HG03097 (cell line): ENCODE measurements at regions not wholly inside any gene's neighbourhood (a gene's known extent, or its start where the extent isn't known, plus 50 kb on each side); places are given as distances from the start of the nearest gene placed in this dataset.

Source experiments
- ATAC-seq: cut with Tn5 transposase; IDR thresholded peaks from one replicate; pipeline ENCODE4 v1.9.1; 2021; ENCODE audit not compliant: unreplicated experiment, low FRiP score

DNA sequence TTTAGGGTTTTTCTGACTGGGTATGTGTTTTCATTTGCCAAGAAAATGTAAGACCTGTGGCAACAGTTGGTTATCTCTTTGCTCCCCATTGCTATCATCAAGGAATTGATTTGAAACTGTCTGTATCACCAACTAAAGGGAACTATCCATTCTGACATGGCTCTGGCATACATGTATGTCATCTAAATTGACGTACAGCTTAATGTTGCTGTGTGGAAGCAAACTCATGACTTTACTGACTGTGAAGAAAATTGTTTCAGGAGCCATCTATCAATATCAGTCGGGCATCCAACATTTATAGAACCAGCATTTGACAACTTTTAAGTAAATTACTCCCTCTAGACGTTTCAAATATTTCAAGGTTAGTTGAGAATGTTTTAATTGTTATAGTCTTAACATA is 555.8 kb upstream of the EPHA7 start:
- ATAC-seq = no peak

DNA sequence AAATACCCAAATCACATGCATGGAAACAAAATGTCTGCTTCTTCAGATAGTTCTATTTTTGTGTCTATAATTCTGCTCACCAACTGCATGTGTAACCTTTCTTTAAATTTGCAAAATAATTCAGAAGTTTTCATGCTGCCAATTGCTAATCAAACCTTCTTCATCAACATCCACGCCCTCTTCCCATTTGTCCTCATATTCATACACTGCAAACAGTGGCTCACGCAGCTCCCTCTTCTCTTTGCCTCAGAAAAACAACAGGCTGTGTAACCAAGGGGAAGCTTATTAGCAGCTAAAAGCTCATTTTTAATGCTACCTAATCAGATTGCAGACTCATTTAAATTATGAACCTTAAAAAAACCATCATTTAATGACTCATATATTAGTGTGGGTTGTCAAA is 555.0 kb upstream of the EPHA7 start:
- no peak for ATAC-seq

DNA sequence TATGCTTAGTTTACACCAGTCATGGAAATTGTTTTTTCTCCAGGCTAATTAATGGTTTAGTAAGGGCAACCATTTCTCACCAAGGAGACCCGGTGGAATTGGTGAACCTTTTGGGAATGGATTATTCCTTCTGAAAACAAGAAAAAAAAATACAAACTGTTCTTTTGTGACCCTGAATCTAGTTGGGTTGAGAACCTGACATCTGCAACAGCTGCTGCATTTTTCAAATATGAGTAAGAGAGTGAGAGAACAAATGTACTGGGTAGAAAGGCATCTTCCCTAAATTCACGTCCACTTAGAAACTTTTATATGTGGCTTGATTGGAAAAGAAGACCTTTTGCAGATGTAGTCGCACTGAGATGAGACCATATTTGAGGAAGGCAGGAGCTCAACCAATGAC is 553.4 kb upstream of the EPHA7 start:
- no peak for ATAC-seq

DNA sequence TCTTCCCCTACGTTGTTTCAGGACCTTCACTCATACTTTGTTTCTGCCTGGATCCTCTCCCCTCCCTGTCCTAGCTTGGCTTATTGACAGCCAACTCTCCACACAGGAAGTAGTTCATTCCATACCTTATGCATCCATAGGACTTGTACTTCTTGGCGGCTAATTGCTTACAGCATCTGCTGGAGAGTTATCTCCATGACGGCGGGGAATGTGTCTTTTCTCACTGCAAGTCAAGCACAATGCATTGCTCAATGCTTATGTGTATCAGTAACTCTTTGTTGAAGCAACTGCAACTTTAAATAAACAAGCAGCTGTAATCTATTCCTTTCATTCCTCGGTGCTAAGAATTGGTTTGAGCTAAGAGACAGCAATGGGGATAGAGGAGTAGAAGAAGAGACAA is 551.3 kb upstream of the EPHA7 start:
- no peak for ATAC-seq

DNA sequence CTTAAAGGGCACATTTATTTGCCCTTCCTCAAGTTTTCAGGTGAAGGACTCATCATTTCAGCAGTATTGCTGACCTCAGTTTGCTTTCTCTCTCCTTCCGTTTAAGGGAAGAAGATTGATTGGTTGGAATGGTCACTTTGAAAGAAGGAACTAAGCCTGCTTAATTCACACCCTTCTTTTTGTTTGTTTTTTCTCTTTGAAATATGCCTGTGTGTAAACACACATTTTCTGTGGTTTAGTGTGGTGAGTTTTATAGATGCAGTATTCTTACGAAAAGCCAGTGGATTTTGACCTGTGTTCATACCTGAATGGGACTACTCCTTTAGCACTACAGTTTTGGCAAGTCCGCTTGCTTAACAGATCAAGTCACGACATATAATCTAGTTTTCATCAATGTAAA is 548.8 kb upstream of the EPHA7 start:
- ATAC-seq = no peak

DNA sequence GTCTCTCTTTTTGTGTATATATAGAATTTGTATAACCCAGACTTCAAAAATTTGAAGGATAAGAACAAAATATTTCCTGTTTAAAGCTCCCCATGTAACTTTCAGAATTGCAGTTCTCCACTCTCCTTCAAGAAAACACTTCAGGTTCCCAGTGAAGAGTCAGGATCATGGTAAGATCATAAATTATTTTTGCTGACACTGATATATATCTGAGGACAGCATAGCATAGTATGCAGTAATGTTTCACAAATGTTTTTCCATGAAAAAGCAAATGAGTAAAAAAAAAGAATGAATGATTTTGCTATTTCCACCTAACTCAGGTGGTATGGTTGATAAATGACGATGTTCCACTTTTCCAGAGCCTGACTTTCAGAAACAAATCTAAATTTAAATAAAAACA is 545.6 kb upstream of the EPHA7 start:
- ATAC-seq = no peak

DNA sequence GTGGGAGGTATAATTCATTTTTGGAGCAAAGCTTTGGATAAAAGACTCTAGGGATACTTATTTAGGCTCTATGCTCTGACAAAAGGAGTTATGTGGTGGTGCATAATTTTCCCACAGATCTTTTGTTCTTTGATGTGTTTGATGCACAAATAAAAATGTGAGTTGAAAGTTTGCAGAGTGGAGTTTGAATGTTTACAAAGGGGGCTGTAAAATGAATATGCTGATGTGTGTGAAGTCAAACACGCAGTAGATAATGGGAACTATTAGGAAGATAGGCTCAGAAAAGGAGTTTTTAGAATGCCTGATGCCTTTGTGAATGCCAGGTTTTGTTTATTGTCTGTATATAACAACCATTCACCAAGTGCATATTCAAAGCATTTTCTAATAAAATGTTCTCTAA is 545.0 kb upstream of the EPHA7 start:
- ATAC-seq = no peak

DNA sequence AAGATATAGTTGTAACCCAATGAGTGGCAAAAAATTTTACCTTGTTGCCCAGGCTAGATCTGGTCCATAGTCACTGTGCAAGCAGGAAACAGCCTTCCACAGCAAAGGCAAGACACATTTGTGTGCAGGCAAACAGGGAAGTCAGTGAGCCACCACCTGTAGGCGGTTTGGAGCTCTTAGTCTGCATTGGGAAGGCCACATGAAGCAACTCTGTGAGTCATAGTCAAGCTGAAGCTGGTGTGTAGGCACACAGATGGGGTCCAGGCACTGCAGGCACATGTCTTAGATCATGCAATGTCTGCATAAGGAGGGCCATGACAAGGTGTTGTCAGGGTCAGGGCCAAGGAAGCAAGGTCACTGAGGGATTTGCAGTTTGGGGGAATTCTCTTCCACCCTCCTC is 543.2 kb upstream of the EPHA7 start:
- no peak for ATAC-seq

DNA sequence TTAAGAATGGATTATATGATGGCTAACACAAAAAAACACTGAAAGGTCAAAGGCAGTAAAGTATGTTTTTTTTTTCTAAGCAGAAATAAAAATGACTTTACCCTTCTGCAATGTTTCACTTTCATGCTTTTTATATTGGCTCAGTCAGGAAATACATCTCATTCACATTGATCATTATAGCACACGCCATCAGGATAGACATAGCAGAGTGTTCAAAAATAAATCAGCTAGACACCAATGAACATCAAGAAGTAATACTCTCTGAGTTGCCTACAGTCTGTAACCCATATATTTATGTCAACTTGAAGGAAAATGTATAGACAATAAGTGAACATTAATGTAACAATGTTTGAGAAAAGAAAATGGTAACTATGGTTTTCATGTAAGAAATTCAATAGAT is 535.2 kb upstream of the EPHA7 start:
- ATAC-seq = no peak

DNA sequence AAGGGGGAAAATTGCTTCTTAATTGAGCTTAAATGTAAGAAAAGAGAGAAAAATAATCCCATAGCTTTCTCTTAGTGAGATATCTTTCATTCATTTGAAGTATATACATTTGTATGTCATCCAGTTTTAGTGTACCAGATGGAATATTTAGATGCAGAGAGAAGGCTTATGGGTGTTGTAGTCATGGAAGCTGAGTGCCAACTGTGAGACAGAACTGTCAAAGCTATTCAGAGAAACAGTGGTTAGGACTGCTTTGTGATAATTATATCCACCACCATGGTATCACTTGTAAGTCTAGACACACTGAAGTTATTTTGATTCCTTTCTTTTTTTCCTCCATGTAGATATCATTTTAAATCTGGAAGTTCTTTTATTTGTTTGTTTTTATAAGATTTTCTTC is 524.3 kb upstream of the EPHA7 start:
- no peak for ATAC-seq

DNA sequence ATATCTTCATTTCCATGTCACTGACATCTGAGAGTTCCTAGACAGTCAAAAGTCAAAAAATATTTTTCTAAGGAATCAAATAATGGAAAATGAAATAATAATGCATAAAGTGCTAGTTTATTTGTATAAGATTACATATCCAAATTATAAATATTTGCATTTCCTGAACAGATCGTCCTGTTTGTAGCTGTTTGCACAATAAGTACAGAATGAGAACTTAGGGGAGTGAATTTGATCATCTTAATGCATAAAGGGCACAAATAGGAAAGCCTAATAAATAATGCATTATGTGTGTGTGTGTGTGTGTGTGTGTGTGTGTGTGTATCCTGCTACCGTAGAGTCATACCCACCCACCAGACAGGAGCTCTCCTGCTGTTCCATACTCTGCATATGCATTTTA is 521.0 kb upstream of the EPHA7 start:
- no peak for ATAC-seq

DNA sequence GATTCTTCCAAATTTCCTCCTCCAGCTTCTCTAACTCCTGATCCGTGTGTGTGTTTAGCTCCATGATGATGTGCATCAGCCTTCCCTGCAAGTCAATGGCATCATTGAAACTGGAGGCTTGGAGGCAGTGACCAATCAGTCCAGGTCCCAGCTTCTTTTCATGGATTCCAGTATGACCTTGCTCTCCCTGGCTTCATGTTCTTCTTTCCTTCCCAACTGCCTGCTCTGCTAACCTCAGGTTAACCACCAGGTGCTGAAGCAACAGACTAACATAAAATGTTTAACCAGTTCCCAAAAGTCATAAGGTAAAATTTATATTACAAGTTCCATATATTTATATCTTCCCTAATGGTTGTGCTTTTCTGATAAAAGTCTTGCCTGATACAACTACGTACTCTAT is 512.8 kb upstream of the EPHA7 start:
- ATAC-seq = no peak

DNA sequence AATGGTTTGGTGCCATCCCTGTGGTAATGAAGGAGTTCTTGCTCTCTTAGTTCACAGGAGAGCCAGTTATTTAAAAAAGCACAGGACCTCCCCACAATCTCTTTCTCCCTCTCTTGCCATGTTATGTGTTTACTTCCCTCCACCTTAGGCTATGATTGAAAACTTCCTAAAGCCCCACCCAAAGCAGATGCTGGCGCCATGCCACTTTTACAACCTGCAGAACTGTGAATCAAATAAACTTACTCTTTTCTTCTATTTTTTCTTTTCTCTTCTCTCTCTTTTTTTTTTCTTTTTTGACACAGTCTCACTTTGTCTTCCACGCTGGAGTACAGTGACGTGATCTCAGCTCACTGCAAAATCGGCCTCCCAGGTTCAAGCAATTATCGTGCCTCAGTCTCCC is 508.4 kb upstream of the EPHA7 start:
- ATAC-seq = no peak

DNA sequence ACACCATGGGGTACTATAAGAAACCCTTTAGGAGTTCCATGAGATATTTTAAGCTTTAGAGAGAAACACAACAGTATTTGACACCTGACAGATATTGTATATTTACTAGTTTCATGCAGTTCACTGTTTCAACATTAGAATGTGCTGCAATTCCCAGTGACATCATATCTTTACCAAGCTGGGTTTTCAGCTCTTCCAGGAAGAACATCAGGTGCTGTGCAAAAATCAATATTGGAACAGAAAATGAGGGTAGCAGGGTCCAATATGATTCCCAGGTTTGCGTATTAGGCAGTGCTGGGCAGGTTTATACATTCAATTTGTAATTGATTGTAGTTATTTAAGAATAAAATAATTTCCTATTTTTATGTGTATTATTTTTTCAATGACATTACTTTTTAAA is 500.0 kb upstream of the EPHA7 start:
- no peak for ATAC-seq

DNA sequence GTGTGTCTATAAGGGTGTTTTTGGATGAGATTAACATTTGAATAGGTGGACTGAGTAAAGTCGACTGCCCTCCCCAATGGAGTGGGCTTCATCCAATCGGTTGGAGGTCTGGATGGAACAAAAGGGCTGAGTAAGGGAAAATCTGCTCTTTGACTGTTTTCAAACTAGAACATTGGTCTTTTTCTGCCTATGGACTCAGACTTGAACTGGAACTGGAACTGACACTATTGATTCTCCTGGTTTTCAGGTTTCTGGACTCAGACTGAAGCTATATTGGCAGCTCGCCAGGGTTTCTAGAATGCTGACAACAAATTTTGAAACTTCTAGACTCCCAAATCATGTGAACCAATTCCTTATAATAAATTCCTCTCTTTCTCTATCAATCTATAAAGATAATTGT is 498.9 kb upstream of the EPHA7 start:
- ATAC-seq = no peak

DNA sequence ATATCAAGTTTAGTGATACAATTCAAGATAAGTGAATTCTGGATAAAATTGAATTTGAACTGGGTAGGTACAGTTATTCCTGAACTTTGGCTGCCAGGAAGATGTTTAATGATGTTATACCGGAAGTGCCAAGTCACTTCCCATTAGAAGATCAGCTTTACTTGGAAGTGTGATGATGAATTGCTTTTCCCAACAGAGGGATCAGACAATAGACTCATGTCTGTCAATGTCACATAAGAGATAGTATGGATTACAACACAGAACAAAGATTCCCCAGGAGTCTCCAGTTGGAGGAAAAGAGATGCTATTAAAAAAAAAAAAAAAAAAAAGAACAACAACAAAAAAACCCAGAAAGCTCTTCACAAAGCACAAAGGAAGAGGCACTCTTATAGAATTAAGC is 497.9 kb upstream of the EPHA7 start:
- ATAC-seq = no peak

DNA sequence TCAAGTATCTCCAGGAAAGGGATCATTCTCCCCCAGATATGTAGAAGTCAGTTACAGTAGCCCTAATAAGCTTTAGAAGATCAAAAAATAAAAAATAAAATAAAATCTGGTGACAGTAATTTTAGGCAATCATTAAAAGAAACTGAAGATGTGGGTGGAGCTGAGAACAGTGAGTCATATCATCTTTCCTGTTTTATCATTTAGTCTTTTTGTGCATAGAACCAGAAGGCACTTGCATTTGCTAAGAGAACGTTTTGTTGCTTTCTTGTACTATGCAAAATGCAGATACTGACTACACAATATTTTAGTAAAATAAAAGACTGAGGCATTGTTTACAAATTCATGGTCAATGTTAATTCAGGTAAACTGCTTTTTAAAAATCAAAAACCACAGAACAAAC is 497.4 kb upstream of the EPHA7 start:
- ATAC-seq = no peak

DNA sequence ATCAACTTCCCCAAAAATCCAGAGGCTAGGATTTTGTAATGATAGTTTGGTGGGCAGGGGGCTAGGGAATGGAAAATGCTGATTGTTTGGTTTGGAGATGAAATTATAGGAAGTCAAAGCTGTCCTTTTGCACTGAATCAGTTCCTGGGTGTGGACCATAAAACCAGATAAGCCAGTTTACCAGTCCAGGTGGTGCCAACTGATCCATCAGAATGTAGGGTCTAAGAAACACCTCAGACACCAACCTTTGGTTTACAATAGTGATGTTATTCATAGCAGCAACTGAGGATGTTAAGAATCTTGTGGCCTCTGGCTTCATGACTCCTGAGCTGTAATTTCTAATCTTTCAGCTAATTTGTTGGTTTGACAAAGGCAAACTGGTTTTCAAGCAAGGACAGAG is 496.6 kb upstream of the EPHA7 start:
- no peak for ATAC-seq

DNA sequence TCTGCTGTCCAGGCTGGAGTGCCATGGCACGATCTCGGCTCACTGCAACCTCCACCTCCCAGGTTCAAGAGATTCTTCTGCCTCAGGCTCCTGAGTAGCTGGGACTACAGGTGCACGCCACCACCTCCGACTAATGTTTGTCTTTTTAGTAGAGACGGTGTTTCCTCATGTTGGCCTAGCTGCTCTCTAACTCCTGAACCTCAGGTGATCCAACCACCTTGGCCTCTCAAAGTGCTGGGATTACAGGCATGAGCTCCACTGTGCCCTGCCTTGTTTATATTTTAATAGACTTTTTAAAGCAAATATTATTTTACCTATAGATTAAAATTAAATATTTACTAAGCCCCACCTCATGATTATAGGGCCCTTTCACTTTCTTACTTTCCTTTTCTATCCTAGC is 483.2 kb upstream of the EPHA7 start:
- no peak for ATAC-seq

DNA sequence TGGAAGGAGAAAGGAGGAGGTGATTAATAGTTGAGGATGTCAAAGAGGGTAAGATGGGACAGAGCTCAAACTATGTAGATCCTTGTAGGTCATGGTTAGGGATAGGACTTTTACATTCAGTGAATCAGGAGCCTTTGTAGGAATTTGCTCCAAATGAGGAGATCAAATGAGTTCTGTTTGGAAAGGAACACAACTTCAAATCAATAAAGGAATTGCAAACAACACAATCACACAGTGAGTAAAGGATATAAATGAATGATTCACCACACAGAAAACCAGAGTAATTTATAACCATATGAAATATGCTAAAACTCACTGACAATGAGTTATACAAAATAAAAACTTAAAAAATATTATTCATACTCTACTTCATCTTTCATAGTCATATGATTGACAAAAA is 480.8 kb upstream of the EPHA7 start:
- no peak for ATAC-seq

DNA sequence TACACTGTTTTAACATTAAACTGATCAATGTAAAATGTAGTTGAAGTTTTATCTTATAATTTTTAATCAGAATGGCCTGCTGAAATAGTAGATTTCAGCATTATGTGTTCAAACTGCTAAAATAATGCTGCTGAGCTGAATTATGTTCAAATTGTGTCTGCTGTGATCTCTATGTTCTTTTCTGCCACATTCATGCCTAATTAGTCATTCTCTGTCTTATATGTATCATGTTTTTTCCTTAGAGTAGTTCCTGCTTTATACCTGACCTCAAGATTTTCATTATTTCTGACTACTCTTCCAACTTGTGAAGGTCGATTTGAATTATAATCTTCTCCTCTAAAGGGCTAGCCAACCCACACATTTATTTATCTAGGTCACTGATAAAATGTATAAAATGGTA is 476.7 kb upstream of the EPHA7 start:
- no peak for ATAC-seq

DNA sequence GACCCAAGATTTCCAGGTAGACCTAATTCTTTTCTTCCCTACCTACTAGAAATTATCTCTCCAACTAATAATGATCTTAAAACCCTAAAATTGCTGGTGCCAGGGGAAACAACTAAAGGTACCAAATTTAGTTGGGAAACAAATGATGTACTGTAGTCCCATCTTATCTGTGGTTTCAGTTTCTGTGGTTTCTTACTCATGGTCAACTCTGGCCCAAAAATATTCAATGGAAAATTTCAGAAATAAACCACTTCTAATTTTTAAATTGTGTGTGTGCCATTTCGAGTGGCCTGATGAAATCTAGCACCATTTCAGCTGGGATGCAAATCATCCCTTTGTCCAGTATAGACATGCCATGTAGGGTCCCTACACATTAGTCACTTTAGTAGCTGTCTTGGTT is 475.2 kb upstream of the EPHA7 start:
- no peak for ATAC-seq

DNA sequence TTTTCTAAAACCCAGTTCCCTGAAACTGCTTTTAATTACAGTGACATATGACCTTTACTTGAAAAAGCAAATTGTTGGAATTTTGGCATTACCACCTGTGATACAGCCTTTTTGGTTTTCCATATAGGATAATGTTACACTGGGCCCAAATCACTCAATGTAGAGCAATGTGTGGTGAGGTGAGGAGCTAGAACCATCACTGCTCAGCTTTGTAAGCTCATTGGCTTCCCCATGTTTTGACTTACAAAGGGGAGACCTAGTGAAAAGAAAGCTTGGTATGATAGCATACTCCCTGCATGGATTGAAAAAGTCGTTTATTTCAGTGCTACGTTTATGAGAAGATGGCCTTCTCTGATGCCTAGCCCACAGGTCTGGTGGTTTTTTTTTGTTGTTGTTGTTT is 470.4 kb upstream of the EPHA7 start:
- no peak for ATAC-seq

DNA sequence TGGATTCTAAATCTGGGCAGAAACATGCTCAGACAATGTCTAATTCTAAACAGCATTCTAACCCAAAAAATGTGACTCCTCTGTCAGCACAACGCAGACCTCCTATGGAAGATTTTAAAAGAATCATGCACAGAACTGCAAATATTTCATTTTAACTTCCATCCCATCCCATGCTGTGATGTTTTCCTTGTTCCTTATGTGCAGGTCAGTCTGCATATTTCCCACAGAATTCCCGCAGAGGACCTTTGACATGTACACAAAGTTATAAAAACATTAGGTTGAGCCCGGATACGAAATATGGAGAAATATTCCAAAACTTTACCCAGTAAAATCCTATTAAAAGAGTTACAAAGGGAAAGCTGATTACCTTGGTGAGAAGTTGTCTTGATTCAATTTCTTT is 467.1 kb upstream of the EPHA7 start:
- no peak for ATAC-seq
